Endothelial cell of hepatic sinusoid (primary cell): ENCODE measurements at regions not wholly inside any gene's neighbourhood (a gene's known extent, or its start where the extent isn't known, plus 50 kb on each side); places are given as distances from the start of the nearest gene placed in this dataset.

ENCODE experiments used
- in situ Hi-C: cut with HindIII; loops from 2 replicates; pipeline ENCODE4 v1.10.0; 2017; ENCODE audit warnings: low sequenced_read_pairs

DNA sequence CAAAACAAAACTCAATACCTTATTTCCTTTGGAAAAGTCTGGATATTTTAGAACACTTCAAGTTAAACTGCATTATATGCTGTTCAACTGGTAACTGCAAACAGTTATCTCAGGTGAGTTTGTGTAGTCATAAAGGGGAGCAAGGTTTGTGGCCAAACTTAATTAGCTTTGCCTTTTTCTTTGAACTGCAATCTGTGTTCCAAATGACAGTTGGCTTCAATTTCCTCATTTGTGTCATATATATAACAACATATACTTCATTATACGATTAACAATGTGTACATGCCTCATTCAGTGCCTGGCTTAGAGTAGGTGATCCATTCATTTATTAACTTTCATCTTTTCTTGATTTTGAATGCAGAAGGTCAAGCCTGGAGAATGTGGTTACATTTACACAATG, 55.8 kb downstream of the KCNE4 start:
- in situ Hi-C loops = no loop called here

GRCh38 chr2:223108351-223109050, 56.5 kb downstream of the KCNE4 start:
- in situ Hi-C loops = no loop called here

DNA sequence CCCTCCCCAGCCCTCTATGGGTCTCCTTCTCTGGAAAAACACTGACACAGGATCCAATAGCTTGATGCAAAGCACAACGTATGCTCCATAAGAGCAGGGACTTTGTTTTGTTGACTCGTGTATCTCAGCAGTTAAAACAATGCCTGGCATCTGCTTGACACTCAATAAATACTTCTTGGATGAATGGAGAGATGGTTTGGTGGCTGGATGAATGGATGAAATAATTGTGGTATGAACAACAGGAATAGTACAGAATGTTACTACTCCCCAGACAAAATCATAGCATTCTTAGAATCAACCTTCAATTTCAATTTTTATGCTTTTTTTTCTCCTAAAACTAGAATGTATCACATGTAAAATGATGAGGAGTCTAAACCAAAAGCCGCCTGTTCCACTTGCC, 57.4 kb downstream of the KCNE4 start:
- in situ Hi-C loops = no loop called here

GRCh38 chr2:223113161-223113560, 61.2 kb downstream of the KCNE4 start:
- in situ Hi-C loops = no loop called here

DNA sequence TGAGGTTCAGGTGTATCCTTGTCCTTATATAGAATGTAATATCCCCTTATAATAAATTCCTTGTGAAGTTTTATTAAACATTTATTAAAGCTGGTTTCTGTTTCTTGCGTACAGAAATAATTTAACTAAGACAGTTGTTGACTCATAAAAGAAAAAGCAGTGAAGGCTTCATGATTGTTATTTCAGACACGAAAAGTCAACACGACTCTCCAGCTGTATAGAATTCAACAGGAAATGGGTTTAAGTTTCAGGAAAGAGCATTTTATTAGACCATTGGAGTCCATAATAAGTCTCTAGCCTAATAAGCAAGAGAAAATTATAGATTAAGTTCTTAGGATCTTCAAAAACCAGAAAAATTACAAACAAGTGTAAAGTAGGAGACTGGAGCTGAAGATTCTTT, 62.2 kb downstream of the KCNE4 start:
- in situ Hi-C loops = no loop called here

GRCh38 chr2:223114917-223115316, 62.9 kb downstream of the KCNE4 start:
- in situ Hi-C loops = no loop called here

- in situ Hi-C loops = no loop called here
These were observed 65.5 kb downstream of the KCNE4 start for GRCh38 chr2:223117533-223117932.

GRCh38 chr2:223121283-223121682, 69.3 kb downstream of the KCNE4 start:
- in situ Hi-C loops = no loop called here

DNA sequence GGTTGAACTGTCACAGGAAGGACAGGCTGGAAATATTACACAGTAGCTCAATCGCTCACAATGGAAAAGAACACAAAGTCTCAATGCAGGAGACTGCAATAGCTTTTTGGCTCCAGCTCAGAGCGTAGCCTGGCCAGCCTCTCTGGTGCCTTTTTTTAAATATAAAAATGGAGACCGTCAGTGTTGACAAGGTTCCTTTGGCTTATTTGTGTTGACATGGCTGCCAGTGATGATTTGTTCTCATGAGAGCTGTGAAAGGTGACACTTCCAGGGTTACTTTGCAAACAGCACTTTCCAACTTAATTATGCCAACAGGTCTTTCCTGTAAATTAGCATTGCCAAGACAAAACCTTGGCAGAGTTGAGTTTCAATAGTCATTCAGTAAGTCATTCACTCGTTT, 70.8 kb downstream of the KCNE4 start:
- in situ Hi-C loops = no loop called here

- in situ Hi-C loops = no loop called here
These were observed 72.0 kb downstream of the KCNE4 start for GRCh38 chr2:223123855-223124610.

DNA sequence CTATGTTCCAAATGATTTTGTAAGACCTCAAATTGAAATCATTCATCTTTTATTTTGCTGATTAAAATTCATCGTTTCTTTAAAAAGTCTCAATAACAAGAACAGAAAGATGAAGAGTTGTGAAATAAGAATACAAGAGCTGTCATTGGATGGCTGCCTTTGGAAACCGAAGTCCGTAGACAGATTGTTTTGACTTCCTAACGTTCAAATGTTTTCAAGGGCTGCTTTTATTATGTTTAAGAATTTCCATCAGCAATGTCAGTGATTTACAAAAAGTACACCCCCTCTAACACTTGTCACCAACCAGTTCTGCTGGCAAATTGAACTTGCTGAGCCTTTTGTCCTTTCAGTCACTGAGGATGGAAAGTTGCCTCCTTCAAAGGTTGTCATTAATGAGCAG, 89.6 kb downstream of the KCNE4 start:
- in situ Hi-C loops = no loop called here

DNA sequence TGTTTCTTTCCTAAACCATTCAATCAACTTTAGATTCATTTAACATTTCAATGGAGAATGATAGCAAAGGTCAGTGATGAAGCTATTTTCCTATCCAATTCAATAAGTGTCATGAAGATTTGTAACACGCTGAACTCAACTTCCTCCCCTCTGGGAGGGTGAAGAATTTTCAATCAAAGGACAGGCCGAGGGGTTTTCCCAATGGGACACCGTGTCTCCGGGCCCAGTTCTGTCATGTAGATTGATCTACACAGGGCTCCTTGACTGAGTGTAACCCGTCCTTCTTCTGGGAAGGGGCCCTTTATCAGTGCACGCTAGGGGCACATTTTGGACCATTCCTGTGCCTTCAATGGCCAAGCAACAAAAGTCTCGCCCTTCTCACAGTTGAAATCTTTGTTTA, 90.1 kb downstream of the KCNE4 start:
- in situ Hi-C loops = no loop called here

GRCh38 chr2:223147431-223147830, 95.4 kb downstream of the KCNE4 start:
- in situ Hi-C loops = no loop called here

GRCh38 chr2:223148516-223148915, 96.5 kb downstream of the KCNE4 start:
- in situ Hi-C loops = no loop called here

DNA sequence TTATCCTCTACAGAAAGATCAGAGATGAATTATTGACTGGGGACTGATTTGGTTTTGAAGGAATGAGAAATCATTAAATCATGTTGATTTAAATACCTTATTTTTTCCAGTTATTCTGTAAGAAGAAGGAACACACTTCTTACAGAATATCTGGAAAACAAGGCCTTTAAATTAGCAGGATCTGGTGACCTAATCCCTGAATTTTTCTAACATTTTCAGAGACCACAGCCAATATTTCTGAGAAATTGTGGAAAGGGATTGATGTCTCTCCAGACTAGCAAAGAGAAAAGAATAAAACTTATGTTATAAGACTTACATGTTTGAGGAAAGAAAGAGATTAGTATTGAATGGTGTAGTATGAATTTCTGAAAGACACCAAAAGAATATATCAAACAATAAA, 104.0 kb downstream of the KCNE4 start:
- in situ Hi-C loops = no loop called here

DNA sequence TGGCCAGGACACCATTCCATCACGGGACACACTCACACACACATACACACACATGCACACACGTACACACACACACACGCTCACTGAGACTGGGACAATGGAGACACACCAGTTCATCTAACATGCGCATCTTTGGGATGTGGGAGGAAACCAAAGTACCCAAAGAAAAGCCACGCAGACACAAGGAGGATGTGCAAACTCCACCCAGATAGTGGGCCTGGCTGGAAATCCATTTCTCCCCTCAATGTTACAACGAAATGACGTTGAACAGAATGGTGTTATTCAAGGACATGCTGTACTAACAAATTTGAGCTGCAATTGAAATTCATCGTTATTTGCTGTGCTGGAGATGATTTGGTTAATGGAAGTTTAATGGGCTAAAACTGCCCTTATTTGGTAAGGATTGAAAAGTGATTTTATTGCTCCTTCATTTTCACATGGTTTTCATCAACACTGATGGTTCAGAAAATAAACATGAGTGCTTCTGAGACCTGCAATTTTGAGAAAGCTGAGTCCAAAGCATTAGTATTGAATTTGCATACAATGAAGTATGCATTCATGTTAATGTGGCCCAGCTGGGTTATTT, 110.0 kb downstream of the KCNE4 start:
- in situ Hi-C loops = no loop called here

DNA sequence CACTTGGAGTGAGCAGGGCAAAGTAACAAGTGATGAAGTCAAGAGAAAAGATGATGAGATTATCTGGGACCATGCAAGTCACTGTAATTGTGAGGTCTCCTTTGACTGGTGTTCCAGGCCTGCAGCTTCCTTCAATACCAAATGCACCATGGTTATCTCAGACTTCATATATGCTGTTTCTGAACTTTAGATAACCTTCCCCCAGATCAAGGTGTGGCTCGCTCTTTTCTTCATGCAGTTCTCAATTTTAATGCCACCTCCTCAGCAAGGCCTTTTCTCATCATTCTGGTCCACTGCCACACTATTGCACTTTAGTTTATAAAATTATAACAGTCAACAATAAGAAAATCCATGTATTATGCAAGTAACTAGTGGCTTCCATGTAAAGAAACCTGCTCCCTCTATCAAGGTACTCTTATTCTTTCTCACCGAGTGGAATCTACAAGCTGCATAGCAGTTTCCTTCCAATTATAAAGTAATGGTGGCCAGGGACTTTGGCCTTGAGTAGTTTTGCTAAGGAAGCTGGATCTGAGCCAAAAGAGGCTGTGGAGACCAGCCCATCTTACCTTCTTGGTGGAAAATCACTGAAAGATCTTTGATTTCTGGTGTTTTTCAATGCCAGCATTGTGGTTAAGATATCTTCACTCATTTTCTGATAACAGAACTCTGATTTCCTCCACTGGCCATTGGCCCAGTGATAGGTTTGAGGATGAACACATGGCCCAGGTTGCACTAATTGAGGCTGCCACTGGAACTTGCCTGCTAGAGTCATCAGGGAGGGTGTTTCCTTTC, 113.6 kb downstream of the KCNE4 start:
- in situ Hi-C loops = no loop called here

DNA sequence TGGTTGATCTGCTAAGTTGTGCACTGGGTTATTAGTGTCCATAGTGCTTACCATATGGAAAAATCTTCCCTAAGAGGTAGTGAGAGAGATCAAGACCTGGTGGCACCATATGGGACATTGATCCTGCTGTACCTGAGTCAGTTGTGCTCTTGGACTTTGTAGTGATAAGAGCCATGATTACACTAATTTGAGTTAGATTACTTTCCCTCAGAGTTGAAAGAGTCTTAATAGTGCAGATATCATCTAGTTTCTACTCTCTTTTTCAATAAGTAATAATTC, 114.2 kb downstream of the KCNE4 start:
- in situ Hi-C loops = no loop called here

DNA sequence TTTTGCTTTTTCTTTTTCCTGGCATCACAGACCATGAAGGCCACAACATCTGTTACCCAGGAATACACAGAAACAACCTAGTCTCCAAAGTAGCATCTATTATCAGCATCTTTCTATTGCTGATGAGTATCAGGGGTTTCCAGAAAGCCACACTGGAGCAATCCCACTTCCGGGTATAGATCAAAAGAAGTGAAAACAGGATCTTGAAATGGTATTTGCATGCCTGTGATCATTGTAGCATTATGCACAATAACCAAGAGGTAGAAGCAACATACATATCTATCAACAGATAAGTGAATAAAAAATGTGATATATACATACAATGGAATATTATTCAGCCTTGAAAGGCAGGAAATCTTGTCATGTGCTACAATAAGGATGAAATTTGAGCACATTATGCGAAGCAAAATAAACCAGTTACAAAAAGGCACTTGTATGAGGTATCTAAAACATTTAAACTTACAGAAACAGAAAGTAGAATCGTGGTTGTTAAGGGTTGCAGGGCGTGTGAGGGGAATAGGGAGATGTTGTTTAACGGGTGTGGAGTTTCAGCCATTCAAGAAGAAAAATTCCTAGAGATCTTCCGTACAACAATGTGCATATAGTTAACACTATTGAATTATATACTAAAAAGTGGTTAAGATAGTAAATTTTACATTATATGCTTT, 115.1 kb downstream of the KCNE4 start:
- in situ Hi-C loops = no loop called here

DNA sequence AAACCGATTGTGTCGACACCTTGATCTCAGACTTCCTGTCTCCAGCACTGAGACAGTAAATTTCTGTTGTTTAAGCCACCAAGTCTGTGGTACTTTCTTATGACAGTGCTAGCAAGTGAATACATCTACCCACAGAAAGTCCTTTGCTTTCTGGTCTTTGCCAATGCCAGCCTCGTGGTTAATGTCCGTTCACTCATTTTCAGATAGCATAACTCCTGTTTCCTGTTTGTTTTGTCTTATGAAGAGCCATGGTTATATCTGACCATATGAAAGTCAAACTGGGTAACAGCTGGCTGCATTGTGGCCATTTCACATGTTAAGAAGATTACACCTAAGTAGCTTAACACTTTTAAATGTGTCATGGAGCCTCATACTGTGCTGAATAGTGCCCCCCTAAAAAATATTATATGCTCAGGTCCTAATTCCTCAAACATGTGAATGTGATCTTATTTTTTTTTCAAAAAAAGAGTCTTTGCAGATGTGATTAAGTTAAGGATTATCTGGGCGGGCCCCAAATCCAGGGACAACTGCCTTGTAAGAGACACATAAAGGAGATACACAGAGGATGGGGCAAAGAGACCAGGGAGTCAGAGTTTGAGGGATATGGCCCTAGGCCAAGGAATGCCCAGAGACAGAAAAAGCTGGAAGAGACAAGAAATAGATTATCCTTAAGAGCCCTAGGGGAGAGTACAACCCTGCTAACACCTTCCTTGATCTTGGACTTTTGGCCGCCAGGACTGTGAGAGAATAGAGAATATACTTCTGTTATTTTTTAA, 118.0 kb downstream of the KCNE4 start:
- in situ Hi-C loops = no loop called here
